Ishikawa (cell line): ENCODE measurements at regions not wholly inside any gene's neighbourhood (a gene's known extent, or its start where the extent isn't known, plus 50 kb on each side); places are given as distances from the start of the nearest gene placed in this dataset.

ENCODE experiments used
- CEBPB ChIP-seq: IDR thresholded peaks from 2 replicates; pipeline ENCODE4 v1.6.1; 2012
- CREB1 ChIP-seq: IDR thresholded peaks from 2 replicates; pipeline ENCODE4 v1.6.1; 2012; ENCODE audit warnings: low read depth
- EGR1 ChIP-seq: IDR thresholded peaks from 2 replicates; pipeline ENCODE4 v1.6.1; 2012
- EP300 ChIP-seq: IDR thresholded peaks from 2 replicates; pipeline ENCODE4 v1.6.1; 2012; ENCODE audit warnings: borderline replicate concordance
- FOXM1 ChIP-seq: IDR thresholded peaks from 2 replicates; pipeline ENCODE4 v1.6.1; 2012; ENCODE audit warnings: low read depth, borderline replicate concordance
- MAX ChIP-seq: IDR thresholded peaks from 2 replicates; pipeline ENCODE4 v1.6.1; 2012
- NFIC ChIP-seq: IDR thresholded peaks from 2 replicates; pipeline ENCODE4 v1.6.1; 2012
- RAD21 ChIP-seq: IDR thresholded peaks from 2 replicates; pipeline ENCODE4 v1.6.1; 2012; ENCODE audit warnings: low read depth
- REST ChIP-seq: IDR thresholded peaks from 2 replicates; pipeline ENCODE4 v1.6.1; 2012; ENCODE audit warnings: low read depth, mild to moderate bottlenecking
- TAF1 ChIP-seq: IDR thresholded peaks from 2 replicates; pipeline ENCODE4 v1.6.1; 2012; ENCODE audit warnings: low read depth, mild to moderate bottlenecking
- TCF12 ChIP-seq: IDR thresholded peaks from 2 replicates; pipeline ENCODE4 v1.6.1; 2012; ENCODE audit warnings: low read depth
- TEAD4 ChIP-seq: IDR thresholded peaks from 2 replicates; pipeline ENCODE4 v1.6.1; 2012
- USF1 ChIP-seq: IDR thresholded peaks from 2 replicates; pipeline ENCODE4 v1.6.1; 2012
- YY1 ChIP-seq: IDR thresholded peaks from 2 replicates; pipeline ENCODE4 v1.6.1; 2012; ENCODE audit warnings: low read depth
- ZBTB7A ChIP-seq: IDR thresholded peaks from 2 replicates; pipeline ENCODE4 v1.6.1; 2012; ENCODE audit warnings: low read depth

- no peak for TF ChIP-seq USF1
- TF ChIP-seq TAF1, result no peak
- TF ChIP-seq TCF12, result no peak
Measured at GRCh38 chr11:134522782-134523570, 110.9 kb upstream of the B3GAT1 start.

GRCh38 chr11:134521452-134522289 lies 109.6 kb upstream of the B3GAT1 start:
- TF ChIP-seq ZBTB7A (no peak), RAD21 (no peak)

- no peak for TF ChIP-seq EP300
- no peak for TF ChIP-seq TAF1
- TF ChIP-seq EGR1, result no peak
- TF ChIP-seq FOXM1, result no peak
- no peak for TF ChIP-seq RAD21
- TF ChIP-seq REST, result no peak
- no peak for TF ChIP-seq CEBPB
- no peak for TF ChIP-seq ZBTB7A
- TF ChIP-seq CREB1, result no peak
- no peak for TF ChIP-seq NFIC
- no peak for TF ChIP-seq MAX
- TF ChIP-seq TEAD4, result no peak
- no peak for TF ChIP-seq YY1
- no peak for TF ChIP-seq TCF12
- no peak for TF ChIP-seq USF1
Measured at GRCh38 chr11:134521001-134521400, 109.0 kb upstream of the B3GAT1 start.

- TF ChIP-seq ZBTB7A (no peak), MAX (no peak), TCF12 (no peak), EP300 (no peak), USF1 (no peak), REST (no peak), EGR1 (no peak), FOXM1 (no peak), YY1 (no peak), CREB1 (no peak), RAD21 (no peak), TEAD4 (no peak), TAF1 (no peak), NFIC (no peak)
Measured at GRCh38 chr11:134519788-134520187, 107.7 kb upstream of the B3GAT1 start.

- no peak for TF ChIP-seq CEBPB
- TF ChIP-seq TAF1, result no peak
- no peak for TF ChIP-seq TEAD4
- no peak for TF ChIP-seq FOXM1
- TF ChIP-seq USF1, result no peak
- no peak for TF ChIP-seq ZBTB7A
- TF ChIP-seq TCF12, result no peak
- TF ChIP-seq REST, result no peak
- no peak for TF ChIP-seq YY1
- TF ChIP-seq CREB1, result no peak
- no peak for TF ChIP-seq RAD21
- TF ChIP-seq EP300, result no peak
- TF ChIP-seq NFIC, result no peak
- no peak for TF ChIP-seq EGR1
- no peak for TF ChIP-seq MAX
Measured at GRCh38 chr11:134519390-134519750, 107.3 kb upstream of the B3GAT1 start.
